Stimulated activated memory B cell treated with anti-CD40 and anti-IgM and Interleukin-4, amounts not matched to agents 10 μg/mL and 1 μg/mL and 100 μg/mL, for 72 hours (primary cell): ENCODE measurements at regions not wholly inside any gene's neighbourhood (a gene's known extent, or its start where the extent isn't known, plus 50 kb on each side); places are given as distances from the start of the nearest gene placed in this dataset.
"Not testable (repeated sequence)": the region's sequence is repeated elsewhere in the genome, so short reads cannot be mapped to it uniquely, and the experiment has no call there.

Experiments
- ATAC-seq: fragments of 150-1000 bp; cut with Tn5 transposase; 2 replicates; pipeline ENCODE4 v1.10.0; 2021
- H3K27ac Mint-ChIP-seq: one replicate; pipeline ENCODE4 v1.8.0; 2022; ENCODE audit warnings: mild to moderate bottlenecking, mixed read lengths
- H3K27me3 Mint-ChIP-seq: one replicate; pipeline ENCODE4 v1.8.0; 2022; ENCODE audit warnings: mixed read lengths
- H3K36me3 Mint-ChIP-seq: one replicate; pipeline ENCODE4 v1.8.0; 2022; ENCODE audit warnings: mixed read lengths
- H3K4me1 Mint-ChIP-seq: one replicate; pipeline ENCODE4 v1.8.0; 2022; ENCODE audit warnings: mixed read lengths
- H3K4me3 Mint-ChIP-seq: one replicate; pipeline ENCODE4 v1.8.0; 2022; ENCODE audit warnings: mild to moderate bottlenecking, moderate library complexity, mixed read lengths
- H3K9me3 Mint-ChIP-seq: one replicate; pipeline ENCODE4 v1.8.0; 2022; ENCODE audit warnings: mixed read lengths

- not testable (repeated sequence) for H3K9me3 Mint-ChIP-seq, H3K4me3 Mint-ChIP-seq, H3K36me3 Mint-ChIP-seq, ATAC-seq, H3K4me1 Mint-ChIP-seq, H3K27ac Mint-ChIP-seq
- H3K27me3 Mint-ChIP-seq: peaks cover 49% of the 10 kb centered on the region
These were observed 116.0 kb downstream of the C12orf75 start for GRCh38 chr12:105446460-105446859.

DNA sequence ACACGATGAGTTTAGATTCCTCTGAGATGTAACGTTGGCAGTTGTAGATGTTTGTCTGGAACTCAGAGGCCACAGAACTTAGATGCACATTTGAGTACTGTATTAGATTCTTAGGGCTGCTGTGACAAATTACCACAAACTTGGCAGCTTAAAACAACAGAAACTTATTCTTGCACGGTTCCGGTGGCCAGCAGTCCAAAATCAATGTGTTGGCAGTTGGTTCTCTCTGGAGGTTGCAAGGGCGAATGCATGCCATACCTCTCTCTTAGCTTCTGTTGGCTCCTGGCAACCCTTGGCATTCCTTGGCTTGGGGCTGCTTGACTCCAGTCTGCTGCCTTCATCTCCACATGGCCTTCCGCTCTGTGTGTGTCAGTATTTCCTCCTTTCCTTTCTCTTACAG, 118.9 kb downstream of the C12orf75 start:
- no peak overlapping the region for H3K27ac Mint-ChIP-seq
- no peak for ATAC-seq
- no peaks in the 10 kb centered on the region for H3K9me3 Mint-ChIP-seq
- no peaks in the 10 kb centered on the region for H3K4me1 Mint-ChIP-seq
- no peaks in the 10 kb centered on the region for H3K36me3 Mint-ChIP-seq
- no peak overlapping the region for H3K4me3 Mint-ChIP-seq
- peaks cover 30% of the 10 kb centered on the region for H3K27me3 Mint-ChIP-seq

GRCh38 chr12:105451211-105451610, 120.7 kb downstream of the C12orf75 start:
- no peaks in the 10 kb centered on the region for H3K4me1 Mint-ChIP-seq

GRCh38 chr12:105451798-105452197, 121.3 kb downstream of the C12orf75 start:
- Mint-ChIP-seq H3K27ac (no peak overlapping the region), H3K4me1 (no peaks in the 10 kb centered on the region), H3K27me3 (peaks cover 29% of the 10 kb centered on the region), H3K4me3 (no peak overlapping the region), H3K36me3 (no peaks in the 10 kb centered on the region), H3K9me3 (no peaks in the 10 kb centered on the region)
- ATAC-seq: no peak

More at GRCh38 chr12:105451211-105451610, 120.7 kb downstream of the C12orf75 start:
- no peak for ATAC-seq
- no peak overlapping the region for H3K4me3 Mint-ChIP-seq
- H3K27ac Mint-ChIP-seq: no peak overlapping the region
- no peaks in the 10 kb centered on the region for H3K9me3 Mint-ChIP-seq
- no peaks in the 10 kb centered on the region for H3K36me3 Mint-ChIP-seq
- H3K27me3 Mint-ChIP-seq: peaks cover 27% of the 10 kb centered on the region

DNA sequence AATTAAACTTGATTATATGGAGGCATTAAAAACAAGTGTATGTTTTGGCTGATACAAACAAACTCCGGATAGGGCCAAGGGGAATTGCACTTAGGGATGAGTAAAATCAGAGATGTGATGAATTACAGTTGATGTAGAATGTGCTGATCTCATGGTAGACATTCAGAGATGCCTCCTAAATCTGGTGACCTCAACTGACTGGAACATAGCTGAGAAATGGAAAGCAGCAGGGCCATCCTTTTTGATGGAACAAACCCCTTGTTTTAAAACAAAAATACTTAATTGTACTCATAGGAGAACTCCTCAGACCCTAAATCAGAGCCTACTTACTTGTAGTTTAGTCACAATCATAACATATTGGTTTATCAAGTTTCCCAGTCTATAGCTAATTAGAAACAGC, 122.8 kb downstream of the C12orf75 start:
- Mint-ChIP-seq H3K4me1 (no peaks in the 10 kb centered on the region), H3K9me3 (peaks cover 4% of the 10 kb centered on the region)
- ATAC-seq: no peak

GRCh38 chr12:105454688-105455087, 124.2 kb downstream of the C12orf75 start:
- peaks cover 43% of the 10 kb centered on the region for H3K27me3 Mint-ChIP-seq
- H3K36me3 Mint-ChIP-seq: no peaks in the 10 kb centered on the region
- peaks cover 10% of the 10 kb centered on the region for H3K9me3 Mint-ChIP-seq
- no peak for ATAC-seq
- H3K4me3 Mint-ChIP-seq: no peak overlapping the region
- no peaks in the 10 kb centered on the region for H3K4me1 Mint-ChIP-seq
- no peak overlapping the region for H3K27ac Mint-ChIP-seq

More for the DNA sequence above, 122.8 kb downstream of the C12orf75 start:
- Mint-ChIP-seq H3K27ac (no peak overlapping the region), H3K4me3 (no peak overlapping the region), H3K36me3 (no peaks in the 10 kb centered on the region), H3K27me3 (peaks cover 42% of the 10 kb centered on the region)

GRCh38 chr12:105455261-105455660, 124.8 kb downstream of the C12orf75 start:
- Mint-ChIP-seq H3K36me3 (no peaks in the 10 kb centered on the region), H3K4me3 (no peak overlapping the region), H3K27ac (no peak overlapping the region), H3K27me3 (peaks cover 45% of the 10 kb centered on the region), H3K9me3 (peaks cover 10% of the 10 kb centered on the region), H3K4me1 (no peaks in the 10 kb centered on the region)
- no peak for ATAC-seq

DNA sequence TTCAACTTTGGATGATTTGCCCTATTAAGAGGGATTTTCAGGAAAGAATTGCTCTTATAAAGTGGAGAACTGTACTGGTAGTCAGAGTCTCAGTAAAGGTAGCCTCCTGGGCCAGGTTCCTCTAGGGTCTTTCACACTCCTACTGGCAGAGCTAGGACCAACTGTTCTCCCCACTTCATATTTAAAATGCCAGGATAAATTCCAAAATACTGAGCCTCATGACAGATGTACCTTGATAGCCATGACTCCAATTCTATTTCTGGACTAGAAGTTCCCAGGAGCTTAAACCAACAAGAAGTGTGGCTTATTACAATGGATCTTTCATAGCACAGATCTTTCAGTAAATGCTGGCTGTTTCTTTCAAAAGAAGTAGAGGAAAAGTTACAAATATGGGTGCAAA, 126.5 kb downstream of the C12orf75 start:
- peaks cover 41% of the 10 kb centered on the region for H3K27me3 Mint-ChIP-seq
- no peak overlapping the region for H3K4me3 Mint-ChIP-seq
- peaks cover 10% of the 10 kb centered on the region for H3K9me3 Mint-ChIP-seq
- no peaks in the 10 kb centered on the region for H3K4me1 Mint-ChIP-seq
- H3K27ac Mint-ChIP-seq: no peak overlapping the region
- no peaks in the 10 kb centered on the region for H3K36me3 Mint-ChIP-seq
- ATAC-seq: no peak

GRCh38 chr12:105459760-105460330, 129.4 kb downstream of the C12orf75 start:
- no peaks in the 10 kb centered on the region for H3K4me1 Mint-ChIP-seq
- ATAC-seq: no peak
- no peaks in the 10 kb centered on the region for H3K36me3 Mint-ChIP-seq
- H3K27ac Mint-ChIP-seq: no peak overlapping the region
- peaks cover 48% of the 10 kb centered on the region for H3K27me3 Mint-ChIP-seq
- no peak overlapping the region for H3K4me3 Mint-ChIP-seq
- peaks cover 10% of the 10 kb centered on the region for H3K9me3 Mint-ChIP-seq

GRCh38 chr12:105461271-105461943, 130.9 kb downstream of the C12orf75 start:
- Mint-ChIP-seq H3K4me1 (no peaks in the 10 kb centered on the region), H3K9me3 (peaks cover 10% of the 10 kb centered on the region), H3K27me3 (peaks cover 50% of the 10 kb centered on the region), H3K4me3 (no peak overlapping the region), H3K27ac (no peak overlapping the region), H3K36me3 (no peaks in the 10 kb centered on the region)
- no peak for ATAC-seq

GRCh38 chr12:105461944-105462762, 131.7 kb downstream of the C12orf75 start:
- no peak for ATAC-seq
- H3K4me3 Mint-ChIP-seq: no peak overlapping the region
- H3K27ac Mint-ChIP-seq: no peak overlapping the region
- H3K27me3 Mint-ChIP-seq: peaks cover 51% of the 10 kb centered on the region
- no peaks in the 10 kb centered on the region for H3K36me3 Mint-ChIP-seq
- H3K9me3 Mint-ChIP-seq: peaks cover 10% of the 10 kb centered on the region
- no peaks in the 10 kb centered on the region for H3K4me1 Mint-ChIP-seq

DNA sequence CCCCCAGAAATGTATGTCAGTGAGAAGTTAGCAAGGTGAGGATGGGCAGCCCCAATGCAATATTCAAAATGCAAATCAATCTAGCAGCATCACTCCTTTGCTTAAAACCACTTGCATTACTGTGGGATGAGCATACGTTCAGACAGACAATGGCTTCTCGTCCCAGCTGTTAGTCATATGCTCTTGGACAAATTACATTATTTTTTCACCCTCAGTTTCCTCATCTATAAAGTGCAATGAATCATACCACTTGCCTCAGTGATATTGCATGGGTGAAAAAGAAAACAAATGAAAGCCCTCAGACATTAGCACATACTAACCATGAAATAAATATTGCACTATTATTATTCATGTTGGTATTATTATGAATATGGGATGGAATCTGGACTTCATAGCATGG, 132.3 kb downstream of the C12orf75 start:
- no peak overlapping the region for H3K4me3 Mint-ChIP-seq
- ATAC-seq: no peak
- H3K9me3 Mint-ChIP-seq: peaks cover 10% of the 10 kb centered on the region
- no peak overlapping the region for H3K27ac Mint-ChIP-seq
- no peaks in the 10 kb centered on the region for H3K36me3 Mint-ChIP-seq
- peaks cover 48% of the 10 kb centered on the region for H3K27me3 Mint-ChIP-seq
- no peaks in the 10 kb centered on the region for H3K4me1 Mint-ChIP-seq

GRCh38 chr12:105464406-105464805, 133.9 kb downstream of the C12orf75 start:
- no peaks in the 10 kb centered on the region for H3K36me3 Mint-ChIP-seq
- no peaks in the 10 kb centered on the region for H3K9me3 Mint-ChIP-seq
- H3K4me3 Mint-ChIP-seq: no peak overlapping the region
- H3K4me1 Mint-ChIP-seq: no peaks in the 10 kb centered on the region
- H3K27me3 Mint-ChIP-seq: peaks cover 42% of the 10 kb centered on the region
- H3K27ac Mint-ChIP-seq: no peak overlapping the region
- ATAC-seq: no peak

DNA sequence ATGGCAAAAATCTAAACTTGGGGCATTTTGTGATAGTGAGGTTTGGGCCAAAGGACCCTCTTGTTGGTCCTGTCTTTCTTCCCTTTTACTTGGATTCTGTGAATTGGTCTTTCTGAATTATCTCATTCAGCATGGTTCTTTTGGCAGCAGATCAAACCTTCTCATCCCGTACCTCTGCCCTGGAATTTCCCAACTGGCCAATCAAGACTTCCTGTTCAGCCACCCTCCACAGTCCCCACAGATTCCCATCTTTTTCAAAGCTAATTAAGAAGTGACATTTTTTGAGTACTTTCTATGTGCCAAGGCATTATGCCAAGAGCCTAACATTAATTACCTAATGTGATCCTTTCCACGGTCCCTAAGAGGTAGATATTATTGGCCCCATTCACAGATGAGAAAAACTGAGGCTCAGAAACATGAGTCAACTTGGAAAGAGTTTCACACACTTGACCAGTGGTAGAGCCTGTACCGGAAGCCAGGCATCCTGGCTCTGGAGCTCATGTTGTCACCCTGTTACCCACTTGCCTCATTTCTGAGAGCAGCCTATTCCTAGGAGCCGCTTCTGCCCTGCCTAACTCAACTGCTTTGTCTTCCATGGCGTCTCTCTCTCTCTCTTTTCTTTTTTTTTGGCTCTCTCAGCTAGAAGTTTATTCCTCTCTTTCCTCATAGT, 135.9 kb downstream of the C12orf75 start:
- Mint-ChIP-seq H3K27ac (no peak overlapping the region), H3K36me3 (no peaks in the 10 kb centered on the region), H3K27me3 (peaks cover 32% of the 10 kb centered on the region), H3K4me3 (no peak overlapping the region), H3K4me1 (no peaks in the 10 kb centered on the region), H3K9me3 (no peaks in the 10 kb centered on the region)
- ATAC-seq: no peak

DNA sequence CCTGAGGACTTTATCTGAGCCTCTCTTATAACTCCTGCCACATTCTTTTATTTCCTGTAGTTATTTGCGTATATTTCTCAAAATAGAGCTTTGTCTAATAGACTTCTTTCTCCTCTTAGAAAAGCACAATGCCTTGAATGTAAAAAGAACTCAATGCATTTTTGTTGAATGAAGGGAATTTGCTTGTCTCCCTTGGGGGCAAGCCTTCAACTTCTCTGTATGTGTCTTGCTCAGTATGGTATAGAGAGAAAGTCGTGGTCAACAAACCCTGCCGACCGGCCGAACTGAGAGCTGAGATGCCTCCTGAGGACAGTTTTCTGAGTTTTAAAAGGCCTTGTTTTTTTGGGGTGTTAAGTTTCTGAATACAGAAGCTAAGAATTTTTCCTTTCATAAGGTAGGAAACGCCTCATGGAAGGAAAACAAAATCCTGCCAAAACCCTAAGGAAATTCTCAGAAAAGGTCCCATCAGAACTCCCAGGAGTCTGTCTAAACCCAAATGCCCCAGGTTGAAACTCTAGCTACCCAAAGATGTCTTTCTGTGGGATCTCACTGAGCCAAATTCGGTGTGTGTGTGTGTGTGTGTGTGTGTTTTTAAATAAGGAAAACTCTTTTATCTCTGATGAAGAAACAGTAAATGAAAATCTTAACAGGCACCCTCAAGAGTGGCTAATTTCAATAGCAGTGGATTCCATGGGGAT, 136.6 kb downstream of the C12orf75 start:
- Mint-ChIP-seq H3K4me3 (no peak overlapping the region), H3K4me1 (no peaks in the 10 kb centered on the region), H3K27me3 (peaks cover 28% of the 10 kb centered on the region), H3K27ac (no peak overlapping the region), H3K36me3 (no peaks in the 10 kb centered on the region), H3K9me3 (no peaks in the 10 kb centered on the region)
- ATAC-seq: no peak
